ENCODE measurements at regions not wholly inside any gene's neighbourhood (a gene's known extent, or its start where the extent isn't known, plus 50 kb on each side); places are given as distances from the start of the nearest gene placed in this dataset.

- no peak overlapping the region for H3K4me2 ChIP-seq (ENCODE audit: insufficient read depth in 1 of 2, low read depth in 2 of 2, low read length in 2 of 2)
- H3K9ac ChIP-seq (replicated peaks in 1 of 4; ENCODE audit: extremely low read depth in 1 of 4, low read depth in 3 of 4, low read length in 3 of 4), result no peak overlapping the region
- no peaks in the 10 kb centered on the region for H4K20me1 ChIP-seq (replicated peaks in 1 of 2; ENCODE audit: control insufficient read depth in 1 of 2, insufficient read depth in 2 of 2, low read length in 2 of 2)
- no peak overlapping the region for H2BK15ac ChIP-seq (ENCODE audit: low read length)
- H3K79me1 ChIP-seq (ENCODE audit: low read depth, low read length), result no peaks in the 10 kb centered on the region
- H3K4me1 ChIP-seq (replicated peaks in 1 of 4; ENCODE audit: control insufficient read depth in 3 of 4, insufficient read depth in 4 of 4, low read length in 3 of 4), result peaks cover 0 to 10% (median 8%) of the 10 kb centered on the region in 4 experiments; a peak in 3 of 7 replicates
- no peak overlapping the region for H3K14ac ChIP-seq (ENCODE audit: insufficient read length)
- H3K27ac ChIP-seq (ENCODE audit: low read depth, low read length), result no peak overlapping the region
- no peak overlapping the region; the same call in 1 of the 2 replicates for H2AK5ac ChIP-seq (ENCODE audit: low read depth, low read length)
- no peak overlapping the region for H2AFZ ChIP-seq (ENCODE audit: low read length)
- no peak overlapping the region for H4K91ac ChIP-seq (replicated peaks; ENCODE audit: insufficient read length, low read length)
- no peak overlapping the region; the same call in 1 of the 2 replicates for H3K18ac ChIP-seq (ENCODE audit: extremely low read depth, low read length)
- no peaks in the 10 kb centered on the region for H3K79me2 ChIP-seq (ENCODE audit: control insufficient read depth in 1 of 2, insufficient read depth in 2 of 2, low read length in 2 of 2)
- H2BK12ac ChIP-seq (ENCODE audit: low read depth, low read length), result peak overlapping the region; percentile 45
- DNase-seq (ENCODE audit: low read depth in 1 of 2, low spot score in 2 of 2) (no peak), FAIRE-seq (no peak)
- 0 out of 2 replicates have a peak overlapping the region, but pooled peaks have one; percentile 39 for H4K8ac ChIP-seq (ENCODE audit: extremely low read depth, insufficient read depth, low read length)
- H4K5ac ChIP-seq (ENCODE audit: insufficient read length, low read depth, low read length), result no peak overlapping the region
- no peaks in the 10 kb centered on the region for H3K23me2 ChIP-seq (ENCODE audit: low read depth, low read length)
- no peaks in the 10 kb centered on the region for H3K27me3 ChIP-seq (replicated peaks in 1 of 4; ENCODE audit: control insufficient read depth in 3 of 4, extremely low read depth in 1 of 4, insufficient read depth in 3 of 4, low read length in 3 of 4)
- H2BK20ac ChIP-seq (ENCODE audit: low read length), result peak overlapping the region; percentile 41; the same call in 1 of the 2 replicates
- H2BK120ac ChIP-seq (replicated peaks; ENCODE audit: low read depth, low read length), result no peak overlapping the region
- no peak overlapping the region for H3K56ac ChIP-seq (replicated peaks; ENCODE audit: insufficient read length, low read depth, low read length)
- CTCF ChIA-PET (ENCODE audit: partially characterized antibody), result interaction anchor here (0.6 to 1.9 kb wide), 2 partner anchors 10 to 30 kb away, joined by 3 to 4 read pairs; no protein-coding TSS in a partner anchor
- no peak overlapping the region for H3K23ac ChIP-seq (ENCODE audit: insufficient read length)
- POLR2A ChIA-PET (ENCODE audit: partially characterized antibody), result no interaction called here
- no peak overlapping the region for H3K4ac ChIP-seq (replicated peaks; ENCODE audit: insufficient read length, low read depth, low read length)
- H2BK5ac ChIP-seq (ENCODE audit: low read depth, low read length), result peak overlapping the region; percentile 55; the same call in 1 of the 2 replicates
- 46% methylated on average over 2 of the region's 2 CpGs; no CpG with 5 or more reads in 1 of the 2 experiments for WGBS, 2 experiments (ENCODE audit: extremely low coverage in 1 of 2, insufficient coverage in 1 of 2, insufficient read length in 1 of 2, insufficient replicate concordance in 2 of 2, low coverage in 1 of 2, low lambda C conversion rate in 2 of 2, missing lambda C conversion rate in 1 of 2)
- H3K36me3 ChIP-seq (ENCODE audit: control insufficient read depth in 2 of 4, insufficient read depth in 4 of 4, low read length in 3 of 4), result no peaks in the 10 kb centered on the region
- H3K4me3 ChIP-seq (ENCODE audit: extremely low read depth in 1 of 4, insufficient read depth in 2 of 4, low read depth in 3 of 4, low read length in 4 of 4), result no peak overlapping the region
- H3K9me3 ChIP-seq (ENCODE audit: insufficient read depth in 2 of 2, low read depth in 1 of 2, low read length in 1 of 2), result no peaks in the 10 kb centered on the region
- TF ChIP-seq ATF2 (IDR thresholded peaks at IDR 0.05; ENCODE audit: low read length), result no peak
- peak; percentile 43; the same call in 1 of the 2 replicates for TF ChIP-seq E2F6 (IDR thresholded peaks at IDR 0.05)
- no peak for TF ChIP-seq SRF (IDR thresholded peaks at IDR 0.05; ENCODE audit: low read depth, low read length)
- no peak for TF ChIP-seq CHD1 (IDR thresholded peaks at IDR 0.05; ENCODE audit: low read depth, low read length)
- TF ChIP-seq JUND (IDR thresholded peaks at IDR 0.05; ENCODE audit: low read length), result no peak
- no peak for TF ChIP-seq YY1 (IDR thresholded peaks at IDR 0.05; ENCODE audit: low read depth, low read length)
Measured at GRCh38 chr3:118477768-118478167, 556.9 kb downstream of the IGSF11 start.
